Activated B cell treated with CpG ODN at 0.5 μM for 24 hours (primary cell): ENCODE measurements at regions not wholly inside any gene's neighbourhood (a gene's known extent, or its start where the extent isn't known, plus 50 kb on each side); places are given as distances from the start of the nearest gene placed in this dataset.

Source experiments
- ATAC-seq: fragments of 200-7000 bp; cut with Tn5 transposase; one replicate; pipeline ENCODE4 v1.10.0; 2021; ENCODE audit warnings: low read depth, mild to moderate bottlenecking, moderate library complexity
- CTCF ChIA-PET: fragments of 350-600 bp; sonication (Branson Sonifier 250); formaldehyde crosslinking; loops from one replicate; lab custom pipeline; 2021; ENCODE audit warnings: antibody characterized with exemption; lab: Charles Lee
- POLR2A ChIA-PET: fragments of 350-600 bp; sonication (Branson Sonifier 250); formaldehyde crosslinking; loops from one replicate; lab custom pipeline; 2021; ENCODE audit warnings: antibody characterized with exemption; lab: Charles Lee
- DNase-seq: peaks from one replicate; pipeline ENCODE4 v3.0.0; 2022
- H3K27ac Mint-ChIP-seq: one replicate; pipeline ENCODE4 v1.8.0; 2020; ENCODE audit warnings: mixed read lengths
- H3K27me3 Mint-ChIP-seq: one replicate; pipeline ENCODE4 v1.8.0; 2021; ENCODE audit warnings: mixed read lengths
- H3K36me3 Mint-ChIP-seq: one replicate; pipeline ENCODE4 v1.8.0; 2021; ENCODE audit warnings: low read depth, mixed read lengths
- H3K4me1 Mint-ChIP-seq: one replicate; pipeline ENCODE4 v1.8.0; 2021; ENCODE audit warnings: mixed read lengths
- H3K4me3 Mint-ChIP-seq: one replicate; pipeline ENCODE4 v1.8.0; 2020; ENCODE audit warnings: mild to moderate bottlenecking, mixed read lengths
- H3K9me3 Mint-ChIP-seq: one replicate; pipeline ENCODE4 v1.8.0; 2020; ENCODE audit warnings: mixed read lengths
- CTCF ChIP-seq: fragments of 200-600 bp; IDR thresholded peaks from one replicate; pipeline ENCODE4 v1.8.0; 2022; ENCODE audit warnings: antibody characterized with exemption, mild to moderate bottlenecking
- intact Hi-C: fragments of 100-400 bp; cut with micrococcal nuclease; formaldehyde crosslinking; loops from one replicate; pipeline ENCODE4 v1.15.1; 2024

- H3K4me3 Mint-ChIP-seq, result no peak overlapping the region
- no peaks in the 10 kb centered on the region for H3K4me1 Mint-ChIP-seq
- TF ChIP-seq CTCF, result no peak
- intact Hi-C loops, result no loop called here
- ATAC-seq, result no peak
- no peaks in the 10 kb centered on the region for H3K36me3 Mint-ChIP-seq
- POLR2A ChIA-PET, result no interaction called here
- H3K9me3 Mint-ChIP-seq, result no peaks in the 10 kb centered on the region
- H3K27me3 Mint-ChIP-seq, result no peaks in the 10 kb centered on the region
- H3K27ac Mint-ChIP-seq, result no peak overlapping the region
- no peak for DNase-seq
- CTCF ChIA-PET, result no interaction called here
These were observed 232.2 kb downstream of the ERMARD start for GRCh38 chr6:169983651-169984050.

- no peak for TF ChIP-seq CTCF
- DNase-seq, result no peak
- H3K4me3 Mint-ChIP-seq, result no peak overlapping the region
- no peak overlapping the region for H3K27ac Mint-ChIP-seq
- no peaks in the 10 kb centered on the region for H3K36me3 Mint-ChIP-seq
- ChIA-PET CTCF (no interaction called here), POLR2A (no interaction called here)
- no peaks in the 10 kb centered on the region for H3K27me3 Mint-ChIP-seq
- H3K4me1 Mint-ChIP-seq, result no peaks in the 10 kb centered on the region
- intact Hi-C loops, result no loop called here
- no peak for ATAC-seq
- H3K9me3 Mint-ChIP-seq, result no peaks in the 10 kb centered on the region
These were observed 231.3 kb downstream of the ERMARD start for GRCh38 chr6:169982461-169983386.

- ChIA-PET POLR2A (no interaction called here), CTCF (no interaction called here)
- Mint-ChIP-seq H3K27ac (no peak overlapping the region), H3K36me3 (no peaks in the 10 kb centered on the region), H3K4me3 (no peak overlapping the region), H3K4me1 (no peaks in the 10 kb centered on the region), H3K27me3 (peaks cover under 1% of the 10 kb centered on the region), H3K9me3 (no peaks in the 10 kb centered on the region)
- intact Hi-C loops, result no loop called here
- no peak for TF ChIP-seq CTCF
- ATAC-seq (no peak), DNase-seq (no peak)
These were observed 230.5 kb downstream of the ERMARD start for GRCh38 chr6:169981969-169982368.

DNA sequence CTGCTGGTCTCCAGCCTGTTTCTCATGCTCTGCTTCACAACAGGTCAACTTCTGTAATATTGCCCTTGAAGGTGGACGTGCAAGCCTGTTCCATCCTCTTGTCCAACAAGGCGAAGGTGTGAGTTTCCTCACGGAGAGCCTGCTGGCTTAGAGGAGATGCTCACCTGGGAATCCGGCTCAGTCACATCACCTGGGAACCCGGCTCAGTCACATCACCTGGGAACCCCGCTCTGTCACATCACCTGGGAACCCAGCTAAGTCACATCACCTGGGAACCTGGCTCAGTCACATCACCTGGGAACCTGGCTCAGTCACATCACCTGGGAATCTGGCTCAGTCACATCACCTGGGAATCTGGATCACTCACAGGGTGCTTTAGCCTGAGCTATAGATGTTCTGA is 230.1 kb downstream of the ERMARD start:
- H3K4me1 Mint-ChIP-seq, result no peaks in the 10 kb centered on the region
- ChIA-PET POLR2A (no interaction called here), CTCF (no interaction called here)
- H3K9me3 Mint-ChIP-seq, result no peaks in the 10 kb centered on the region
- no peaks in the 10 kb centered on the region for H3K36me3 Mint-ChIP-seq
- H3K27me3 Mint-ChIP-seq, result peaks cover 3% of the 10 kb centered on the region
- no peak overlapping the region for H3K4me3 Mint-ChIP-seq
- intact Hi-C loops, result no loop called here
- no peak overlapping the region for H3K27ac Mint-ChIP-seq
- no peak for TF ChIP-seq CTCF
- DNase-seq (no peak), ATAC-seq (no peak)

GRCh38 chr6:169980826-169981450 is 229.5 kb downstream of the ERMARD start:
- Mint-ChIP-seq H3K9me3 (no peaks in the 10 kb centered on the region), H3K27ac (no peak overlapping the region), H3K4me3 (no peak overlapping the region), H3K36me3 (no peaks in the 10 kb centered on the region), H3K4me1 (no peaks in the 10 kb centered on the region), H3K27me3 (peaks cover 4% of the 10 kb centered on the region)
- no peak for TF ChIP-seq CTCF
- CTCF ChIA-PET, result no interaction called here
- ATAC-seq, result no peak
- POLR2A ChIA-PET, result no interaction called here
- intact Hi-C loops, result no loop called here
- DNase-seq, result no peak
